ENCODE measurements at regions not wholly inside any gene's neighbourhood (a gene's known extent, or its start where the extent isn't known, plus 50 kb on each side); places are given as distances from the start of the nearest gene placed in this dataset.

GRCh38 chr6:72547020-72547419, 74.8 kb upstream of the KCNQ5 start:
- Histone ChIP-seq H3K36me3 (ENCODE audit: insufficient read depth, low read length) (no peaks in the 10 kb centered on the region), H3K9me3 (ENCODE audit: low read length) (no peaks in the 10 kb centered on the region), H3K27ac (ENCODE audit: low read depth, low read length) (no peak overlapping the region), H3K4me3 (ENCODE audit: low read length) (no peak overlapping the region), H3K27me3 (ENCODE audit: insufficient read depth, low read length, poor library complexity, severe bottlenecking) (no peaks in the 10 kb centered on the region), H3K4me1 (ENCODE audit: insufficient read depth, low read length) (no peaks in the 10 kb centered on the region)
- ChIA-PET POLR2A (no interaction called here), CTCF (no interaction called here)
- H3K4me1 Mint-ChIP-seq: no peaks in the 10 kb centered on the region
- H3K36me3 Mint-ChIP-seq: no peaks in the 10 kb centered on the region
- H3K9me3 Mint-ChIP-seq: peaks cover 0 to 5% (median under 1%) of the 10 kb centered on the region in 5 donors
- DNase-seq: no peak
- H3K27me3 Mint-ChIP-seq: peaks cover 4 to 42% of the 10 kb centered on the region in 2 donors
- H3K4me3 Mint-ChIP-seq: no peak overlapping the region
- H3K27ac Mint-ChIP-seq: no peak overlapping the region

GRCh38 chr6:72551470-72551869, 70.4 kb upstream of the KCNQ5 start:
- H3K27ac ChIP-seq (ENCODE audit: low read depth, low read length): no peak overlapping the region
- no peaks in the 10 kb centered on the region for H3K4me1 Mint-ChIP-seq
- H3K9me3 Mint-ChIP-seq: no peaks in the 10 kb centered on the region

GRCh38 chr6:72552938-72553337, 68.9 kb upstream of the KCNQ5 start:
- H3K36me3 ChIP-seq (ENCODE audit: insufficient read depth, low read length): no peaks in the 10 kb centered on the region
- no peak overlapping the region for H3K27ac Mint-ChIP-seq
- H3K4me3 ChIP-seq (ENCODE audit: low read length): no peak overlapping the region
- H3K27me3 ChIP-seq (ENCODE audit: insufficient read depth, low read length, poor library complexity, severe bottlenecking): no peaks in the 10 kb centered on the region
- no peaks in the 10 kb centered on the region for H3K36me3 Mint-ChIP-seq
- H3K27ac ChIP-seq (ENCODE audit: low read depth, low read length): peak overlapping the region; percentile 10
- ChIA-PET POLR2A (no interaction called here), CTCF (no interaction called here)
- H3K9me3 ChIP-seq (ENCODE audit: low read length): no peaks in the 10 kb centered on the region
- peaks cover 3 to 17% of the 10 kb centered on the region in 2 donors for H3K27me3 Mint-ChIP-seq
- no peaks in the 10 kb centered on the region for H3K4me1 Mint-ChIP-seq
- DNase-seq: no peak
- no peaks in the 10 kb centered on the region for H3K9me3 Mint-ChIP-seq
- no peaks in the 10 kb centered on the region for H3K4me1 ChIP-seq (ENCODE audit: insufficient read depth, low read length)
- H3K4me3 Mint-ChIP-seq: no peak overlapping the region

More at GRCh38 chr6:72551470-72551869, 70.4 kb upstream of the KCNQ5 start:
- H3K27ac Mint-ChIP-seq: no peak overlapping the region
- no peak overlapping the region for H3K4me3 Mint-ChIP-seq
- no peaks in the 10 kb centered on the region for H3K36me3 Mint-ChIP-seq
- Histone ChIP-seq H3K4me1 (ENCODE audit: insufficient read depth, low read length) (no peaks in the 10 kb centered on the region), H3K27me3 (ENCODE audit: insufficient read depth, low read length, poor library complexity, severe bottlenecking) (no peaks in the 10 kb centered on the region), H3K36me3 (ENCODE audit: insufficient read depth, low read length) (no peaks in the 10 kb centered on the region), H3K9me3 (ENCODE audit: low read length) (no peaks in the 10 kb centered on the region), H3K4me3 (ENCODE audit: low read length) (no peak overlapping the region)
- H3K27me3 Mint-ChIP-seq: peaks cover 1 to 23% of the 10 kb centered on the region in 2 donors
- ChIA-PET CTCF (no interaction called here), POLR2A (no interaction called here)
- no peak for DNase-seq

GRCh38 chr6:72553531-72554511, 68.0 kb upstream of the KCNQ5 start:
- H3K4me3 ChIP-seq (ENCODE audit: low read length): no peak overlapping the region
- H3K27ac ChIP-seq (ENCODE audit: low read depth, low read length): no peak overlapping the region
- ChIA-PET POLR2A (no interaction called here), CTCF (no interaction called here)
- DNase-seq: no peak
- no peaks in the 10 kb centered on the region for H3K4me1 ChIP-seq (ENCODE audit: insufficient read depth, low read length)
- Mint-ChIP-seq H3K4me1 (no peaks in the 10 kb centered on the region), H3K27me3 (peaks cover 3 to 9% of the 10 kb centered on the region in 2 donors), H3K9me3 (no peaks in the 10 kb centered on the region), H3K27ac (no peak overlapping the region), H3K4me3 (no peak overlapping the region), H3K36me3 (peaks cover 0 to 3% (median 0%) of the 10 kb centered on the region in 3 donors)
- H3K36me3 ChIP-seq (ENCODE audit: insufficient read depth, low read length): no peaks in the 10 kb centered on the region
- H3K9me3 ChIP-seq (ENCODE audit: low read length): no peaks in the 10 kb centered on the region
- H3K27me3 ChIP-seq (ENCODE audit: insufficient read depth, low read length, poor library complexity, severe bottlenecking): no peaks in the 10 kb centered on the region

GRCh38 chr6:72554761-72555221, 67.1 kb upstream of the KCNQ5 start:
- H3K27ac Mint-ChIP-seq: no peak overlapping the region
- Histone ChIP-seq H3K27ac (ENCODE audit: low read depth, low read length) (no peak overlapping the region), H3K4me1 (ENCODE audit: insufficient read depth, low read length) (no peaks in the 10 kb centered on the region), H3K9me3 (ENCODE audit: low read length) (no peaks in the 10 kb centered on the region), H3K27me3 (ENCODE audit: insufficient read depth, low read length, poor library complexity, severe bottlenecking) (no peaks in the 10 kb centered on the region), H3K4me3 (ENCODE audit: low read length) (no peak overlapping the region), H3K36me3 (ENCODE audit: insufficient read depth, low read length) (no peaks in the 10 kb centered on the region)
- H3K36me3 Mint-ChIP-seq: peaks cover 0 to 3% (median 0%) of the 10 kb centered on the region in 3 donors
- H3K9me3 Mint-ChIP-seq: no peaks in the 10 kb centered on the region
- H3K4me1 Mint-ChIP-seq: no peaks in the 10 kb centered on the region
- POLR2A ChIA-PET: no interaction called here
- DNase-seq: no peak
- H3K27me3 Mint-ChIP-seq: peaks cover 3 to 8% of the 10 kb centered on the region in 2 donors
- CTCF ChIA-PET: no interaction called here
- H3K4me3 Mint-ChIP-seq: no peak overlapping the region

- H3K9me3 ChIP-seq (ENCODE audit: low read length): no peaks in the 10 kb centered on the region
- CTCF ChIA-PET: no interaction called here
- no peak overlapping the region for H3K27ac Mint-ChIP-seq
Measured at GRCh38 chr6:72559067-72559466, 62.8 kb upstream of the KCNQ5 start.

GRCh38 chr6:72559555-72559954, 62.3 kb upstream of the KCNQ5 start:
- Histone ChIP-seq H3K36me3 (ENCODE audit: insufficient read depth, low read length) (no peaks in the 10 kb centered on the region), H3K27me3 (ENCODE audit: insufficient read depth, low read length, poor library complexity, severe bottlenecking) (no peaks in the 10 kb centered on the region), H3K4me3 (ENCODE audit: low read length) (no peak overlapping the region), H3K27ac (ENCODE audit: low read depth, low read length) (peak overlapping the region; percentile 78), H3K9me3 (ENCODE audit: low read length) (no peaks in the 10 kb centered on the region), H3K4me1 (ENCODE audit: insufficient read depth, low read length) (no peaks in the 10 kb centered on the region)
- Mint-ChIP-seq H3K4me3 (no peak overlapping the region), H3K4me1 (no peaks in the 10 kb centered on the region), H3K27me3 (peaks cover 2 to 10% of the 10 kb centered on the region in 2 donors), H3K36me3 (peaks cover 0 to 3% (median 0%) of the 10 kb centered on the region in 3 donors), H3K27ac (no peak overlapping the region), H3K9me3 (no peaks in the 10 kb centered on the region)
- no peak for DNase-seq
- ChIA-PET CTCF (no interaction called here), POLR2A (no interaction called here)

More at GRCh38 chr6:72559067-72559466, 62.8 kb upstream of the KCNQ5 start:
- H3K27me3 Mint-ChIP-seq: peaks cover 2 to 8% of the 10 kb centered on the region in 2 donors
- peaks cover 0 to 3% (median 0%) of the 10 kb centered on the region in 3 donors for H3K36me3 Mint-ChIP-seq
- Histone ChIP-seq H3K27ac (ENCODE audit: low read depth, low read length) (peak overlapping the region; percentile 78), H3K36me3 (ENCODE audit: insufficient read depth, low read length) (no peaks in the 10 kb centered on the region), H3K4me1 (ENCODE audit: insufficient read depth, low read length) (no peaks in the 10 kb centered on the region), H3K27me3 (ENCODE audit: insufficient read depth, low read length, poor library complexity, severe bottlenecking) (no peaks in the 10 kb centered on the region), H3K4me3 (ENCODE audit: low read length) (no peak overlapping the region)
- POLR2A ChIA-PET: no interaction called here
- no peak for DNase-seq
- no peaks in the 10 kb centered on the region for H3K4me1 Mint-ChIP-seq
- H3K9me3 Mint-ChIP-seq: no peaks in the 10 kb centered on the region
- no peak overlapping the region for H3K4me3 Mint-ChIP-seq

GRCh38 chr6:72560721-72561593, 60.9 kb upstream of the KCNQ5 start:
- Histone ChIP-seq H3K36me3 (ENCODE audit: insufficient read depth, low read length) (no peaks in the 10 kb centered on the region), H3K9me3 (ENCODE audit: low read length) (no peaks in the 10 kb centered on the region), H3K4me1 (ENCODE audit: insufficient read depth, low read length) (no peaks in the 10 kb centered on the region), H3K27me3 (ENCODE audit: insufficient read depth, low read length, poor library complexity, severe bottlenecking) (no peaks in the 10 kb centered on the region), H3K4me3 (ENCODE audit: low read length) (no peak overlapping the region), H3K27ac (ENCODE audit: low read depth, low read length) (peak overlapping the region; percentile 78)
- H3K4me1 Mint-ChIP-seq: no peaks in the 10 kb centered on the region
- ChIA-PET CTCF (no interaction called here), POLR2A (no interaction called here)
- peaks cover 2 to 16% of the 10 kb centered on the region in 2 donors for H3K27me3 Mint-ChIP-seq
- DNase-seq: no peak
- no peaks in the 10 kb centered on the region for H3K9me3 Mint-ChIP-seq
- peaks cover 0 to 3% (median 0%) of the 10 kb centered on the region in 3 donors for H3K36me3 Mint-ChIP-seq
- no peak overlapping the region for H3K4me3 Mint-ChIP-seq
- peak overlapping the region in 1 of 8 donors; percentile 26 for H3K27ac Mint-ChIP-seq

All from CD8-positive, alpha-beta memory T cell (primary cell).